H9 (cell line): ENCODE measurements at regions not wholly inside any gene's neighbourhood (a gene's known extent, or its start where the extent isn't known, plus 50 kb on each side); places are given as distances from the start of the nearest gene placed in this dataset.

Experiments used
- DNase-seq: peaks from one replicate; pipeline ENCODE4 v3.0.0-alpha.2; 2017
- H2AFZ ChIP-seq: one replicate; pipeline ENCODE4 v1.6.1; 2013; ENCODE audit warnings: mild to moderate bottlenecking, low read length, control low read depth, moderate library complexity
- H2AK5ac ChIP-seq: 2 replicates; pipeline ENCODE4 v1.6.1; 2013; ENCODE audit warnings: low read length, control low read depth, mixed read lengths; ENCODE audit not compliant: insufficient read length
- H2BK120ac ChIP-seq: one replicate; pipeline ENCODE4 v1.6.1; 2013; ENCODE audit warnings: low read depth, mild to moderate bottlenecking, low read length, control low read depth, inconsistent platforms; ENCODE audit not compliant: poor library complexity, severe bottlenecking
- H2BK12ac ChIP-seq: 2 replicates; pipeline ENCODE4 v1.6.1; 2013; ENCODE audit warnings: low read length, control low read depth, mixed read lengths, low read depth; ENCODE audit not compliant: insufficient read length
- H2BK15ac ChIP-seq: 2 replicates; pipeline ENCODE4 v1.6.1; 2013; ENCODE audit warnings: low read depth, low read length, control low read depth
- H2BK20ac ChIP-seq: one replicate; pipeline ENCODE4 v1.6.1; 2013; ENCODE audit warnings: low read depth, mild to moderate bottlenecking, low read length, control low read depth, inconsistent platforms; ENCODE audit not compliant: poor library complexity, severe bottlenecking
- H2BK5ac ChIP-seq: 2 replicates; pipeline ENCODE4 v1.6.1; 2013; ENCODE audit warnings: low read length, control low read depth, mixed read lengths; ENCODE audit not compliant: insufficient read length
- H3K14ac ChIP-seq: 2 replicates; pipeline ENCODE4 v1.6.1; 2013; ENCODE audit warnings: low read length, control low read depth; ENCODE audit not compliant: insufficient read depth
- H3K18ac ChIP-seq: 2 replicates; pipeline ENCODE4 v1.6.1; 2013; ENCODE audit warnings: low read depth, mild to moderate bottlenecking, mixed read lengths, low read length, control low read depth; ENCODE audit not compliant: insufficient read length
- H3K23ac ChIP-seq: 2 replicates; pipeline ENCODE4 v1.6.1; 2013; ENCODE audit warnings: low read length, control low read depth, mixed read lengths, low read depth; ENCODE audit not compliant: insufficient read length
- H3K23me2 ChIP-seq: 2 replicates; pipeline ENCODE4 v1.6.1; 2013; ENCODE audit warnings: low read depth, mild to moderate bottlenecking, mixed read lengths, low read length, control low read depth; ENCODE audit not compliant: insufficient read length, poor library complexity, severe bottlenecking
- H3K27ac ChIP-seq: 2 replicates; pipeline ENCODE4 v1.5.1; 2013; ENCODE audit warnings: low read length, control low read depth, mixed read lengths, low read depth; ENCODE audit not compliant: insufficient read length
- H3K27me3 ChIP-seq: 2 replicates; pipeline ENCODE4 v1.6.1; 2013; ENCODE audit warnings: low read length, control low read depth, inconsistent platforms; ENCODE audit not compliant: insufficient read depth
- H3K4ac ChIP-seq: 2 replicates; pipeline ENCODE4 v1.6.1; 2013; ENCODE audit warnings: low read depth, mild to moderate bottlenecking, control low read depth, inconsistent platforms, low read length, moderate library complexity
- H3K4me1 ChIP-seq: 2 replicates; pipeline ENCODE4 v1.6.1; 2013; ENCODE audit warnings: low read length, control low read depth, inconsistent platforms; ENCODE audit not compliant: insufficient read depth
- H3K4me2 ChIP-seq: 2 replicates; pipeline ENCODE4 v1.6.1; 2013; ENCODE audit warnings: low read length, control low read depth, mixed read lengths; ENCODE audit not compliant: insufficient read length, insufficient read depth
- H3K56ac ChIP-seq: 2 replicates; pipeline ENCODE4 v1.6.1; 2013; ENCODE audit warnings: low read depth, mild to moderate bottlenecking, mixed read lengths, low read length, control low read depth; ENCODE audit not compliant: insufficient read length
- H3K79me1 ChIP-seq: 2 replicates; pipeline ENCODE4 v1.6.1; 2013; ENCODE audit warnings: low read depth, mild to moderate bottlenecking, moderate library complexity, low read length, control low read depth, inconsistent platforms; ENCODE audit not compliant: insufficient read depth, poor library complexity, severe bottlenecking
- H3K79me2 ChIP-seq: 2 replicates; pipeline ENCODE4 v1.6.1; 2013; ENCODE audit warnings: low read length, control low read depth, inconsistent platforms; ENCODE audit not compliant: insufficient read depth
- H3K9ac ChIP-seq: 2 replicates; pipeline ENCODE4 v1.6.1; 2013; ENCODE audit warnings: low read length, control low read depth, mixed read lengths; ENCODE audit not compliant: insufficient read length; ENCODE audit errors: extremely low read depth
- H3K9me3 ChIP-seq: one replicate; pipeline ENCODE4 v1.6.1; 2013; ENCODE audit warnings: low read depth, low read length, inconsistent platforms; ENCODE audit not compliant: control insufficient read depth
- H3T11ph ChIP-seq: one replicate; pipeline ENCODE4 v1.6.1; 2013; ENCODE audit warnings: mild to moderate bottlenecking, low read length, control low read depth, inconsistent platforms
- H4K20me1 ChIP-seq: one replicate; pipeline ENCODE4 v1.6.1; 2013; ENCODE audit not compliant: control insufficient read depth, insufficient read length, insufficient read depth
- H4K5ac ChIP-seq: 2 replicates; pipeline ENCODE4 v1.6.1; 2013; ENCODE audit warnings: low read depth, mild to moderate bottlenecking, mixed read lengths, low read length, control low read depth; ENCODE audit not compliant: insufficient read length
- H4K8ac ChIP-seq: replicated peaks from 2 replicates; pipeline ENCODE4 v1.6.1; 2013; ENCODE audit warnings: low read length, control low read depth, mixed read lengths, low read depth; ENCODE audit not compliant: insufficient read length
- H4K91ac ChIP-seq: 2 replicates; pipeline ENCODE4 v1.6.1; 2013; ENCODE audit warnings: low read depth, mild to moderate bottlenecking, moderate library complexity, mixed read lengths, low read length, control low read depth; ENCODE audit not compliant: insufficient read length
- H3K27ac Mint-ChIP-seq, 3 experiments: 2 replicates in 2 of 3; 3 replicates in 1 of 3; pipeline ENCODE4 v1.8.0; 2020 to 2021; ENCODE audit warnings: mixed read lengths in 3 of 3, mild to moderate bottlenecking in 1 of 3, moderate library complexity in 1 of 3
- H3K27me3 Mint-ChIP-seq: 2 replicates; pipeline ENCODE4 v1.8.0; 2021; ENCODE audit warnings: low read depth, mild to moderate bottlenecking, moderate library complexity, mixed read lengths
- H3K36me3 Mint-ChIP-seq, 3 experiments: 2 replicates in 2 of 3; 3 replicates in 1 of 3; pipeline ENCODE4 v1.8.0; 2020 to 2021; ENCODE audit warnings: low read depth in 3 of 3, mixed read lengths in 3 of 3; ENCODE audit not compliant: insufficient read depth in 1 of 3
- H3K4me1 Mint-ChIP-seq, 2 experiments: 2 replicates each; pipeline ENCODE4 v1.8.0; 2020; ENCODE audit warnings: mixed read lengths in 2 of 2
- H3K4me3 Mint-ChIP-seq, 2 experiments: 2 replicates in 1 of 2; 3 replicates in 1 of 2; pipeline ENCODE4 v1.8.0; 2020 to 2021; ENCODE audit warnings: mild to moderate bottlenecking in 2 of 2, mixed read lengths in 2 of 2, moderate library complexity in 1 of 2
- H3K9me3 Mint-ChIP-seq, 2 experiments: 2 replicates in 1 of 2; 3 replicates in 1 of 2; pipeline ENCODE4 v1.8.0; 2020; ENCODE audit warnings: mild to moderate bottlenecking in 2 of 2, mixed read lengths in 2 of 2, moderate library complexity in 1 of 2
- CTCF ChIP-seq: fragments of 200-600 bp; sonication (generic); conservative IDR thresholded peaks from 3 replicates; pipeline ENCODE4 v1.8.0; 2021; ENCODE audit warnings: antibody characterized with exemption, mild to moderate bottlenecking
- WGBS: extraction: QIAGEN DNeasy Blood & Tissue Kit; methylation state at CpG from one replicate; pipeline ENCODE4 v1.1.7; 2013; ENCODE audit warnings: missing lambda C conversion rate, low lambda C conversion rate, mixed read lengths; ENCODE audit not compliant: insufficient read length; ENCODE audit errors: extremely low coverage; 5-methylcytosine and 5-hydroxymethylcytosine counted together

- Histone ChIP-seq H3K79me1 (no peaks in the 10 kb centered on the region), H3T11ph (no peak overlapping the region), H3K23ac (no peak overlapping the region), H4K5ac (no peak overlapping the region), H3K27me3 (no peaks in the 10 kb centered on the region; the same call in 1 of the 2 replicates), H3K79me2 (no peaks in the 10 kb centered on the region), H2BK15ac (no peak overlapping the region), H4K91ac (no peak overlapping the region), H3K14ac (no peak overlapping the region), H3K27ac (no peak overlapping the region), H2AFZ (no peak overlapping the region), H4K8ac (no peak overlapping the region), H2BK20ac (no peak overlapping the region), H3K23me2 (no peaks in the 10 kb centered on the region), H3K9ac (no peak overlapping the region), H3K9me3 (no peaks in the 10 kb centered on the region), H2BK5ac (no peak overlapping the region), H3K4me2 (no peak overlapping the region), H3K4me1 (peaks cover 11% of the 10 kb centered on the region), H4K20me1 (peaks cover 4% of the 10 kb centered on the region), H3K56ac (no peak overlapping the region), H2BK12ac (no peak overlapping the region), H2AK5ac (no peak overlapping the region), H3K18ac (no peak overlapping the region), H2BK120ac (no peak overlapping the region), H3K4ac (no peak overlapping the region)
- peaks cover 17% of the 10 kb centered on the region for H3K27me3 Mint-ChIP-seq
- H3K4me3 Mint-ChIP-seq: no peak overlapping the region
- TF ChIP-seq CTCF: no peak
- no peak for DNase-seq
- no peaks in the 10 kb centered on the region for H3K9me3 Mint-ChIP-seq
- H3K27ac Mint-ChIP-seq: no peak overlapping the region
- H3K4me1 Mint-ChIP-seq: peaks cover 29 to 37% of the 10 kb centered on the region in 2 experiments
- peaks cover 0 to 2% (median 0%) of the 10 kb centered on the region in 3 experiments; a peak in 2 of 7 replicates for H3K36me3 Mint-ChIP-seq
- WGBS: no CpG with 5 or more reads among the region's 2 CpGs
These were observed 109.6 kb downstream of the TBX19 start for GRCh38 chr1:168390271-168390670.
